GM21717 (cell line): ENCODE measurements at regions not wholly inside any gene's neighbourhood (a gene's known extent, or its start where the extent isn't known, plus 50 kb on each side); places are given as distances from the start of the nearest gene placed in this dataset.

ENCODE experiments used
- ATAC-seq: cut with Tn5 transposase; IDR thresholded peaks from one replicate; pipeline ENCODE4 v1.9.1; 2021; ENCODE audit warnings: mild to moderate bottlenecking, moderate library complexity; ENCODE audit not compliant: unreplicated experiment

DNA sequence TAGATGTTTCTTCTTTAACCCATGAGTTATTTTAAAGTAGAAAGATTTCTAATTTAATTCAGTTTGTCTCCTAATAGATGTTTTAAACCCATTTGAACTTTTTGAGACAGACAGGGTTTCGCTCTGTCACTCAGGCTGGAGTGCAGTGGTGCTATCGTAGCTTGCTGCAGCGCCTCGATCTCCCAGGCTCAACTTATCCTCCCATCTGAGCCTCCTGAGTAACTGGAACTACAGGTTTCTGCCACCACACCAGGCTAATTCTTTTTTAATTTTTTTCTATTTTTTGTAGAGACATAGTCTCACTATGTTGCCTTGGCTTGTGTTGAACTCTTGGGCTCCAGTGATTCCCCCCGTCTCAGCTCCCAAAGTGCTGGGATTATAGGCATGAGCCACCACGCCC, 53.0 kb upstream of the RAB18 start:
- ATAC-seq: no peak

DNA sequence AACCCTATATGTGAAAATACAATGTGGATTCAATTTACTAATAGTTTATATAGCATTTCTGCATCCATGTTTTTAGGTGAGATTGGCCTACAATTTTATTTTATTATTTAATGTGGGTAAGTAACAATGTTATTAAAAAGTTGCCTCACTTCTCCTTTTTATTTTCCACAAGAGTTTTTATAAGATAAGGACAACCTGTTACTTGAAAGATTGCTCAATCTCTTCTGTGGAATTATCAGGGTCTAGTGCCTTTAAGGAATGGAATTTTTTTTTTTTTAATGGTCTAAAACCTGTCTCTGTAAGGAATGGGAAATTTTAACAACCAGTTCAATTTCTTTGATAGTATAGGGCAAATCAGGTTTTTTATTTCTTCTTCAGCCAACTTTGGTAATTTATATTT, 53.9 kb upstream of the RAB18 start:
- ATAC-seq: no peak

DNA sequence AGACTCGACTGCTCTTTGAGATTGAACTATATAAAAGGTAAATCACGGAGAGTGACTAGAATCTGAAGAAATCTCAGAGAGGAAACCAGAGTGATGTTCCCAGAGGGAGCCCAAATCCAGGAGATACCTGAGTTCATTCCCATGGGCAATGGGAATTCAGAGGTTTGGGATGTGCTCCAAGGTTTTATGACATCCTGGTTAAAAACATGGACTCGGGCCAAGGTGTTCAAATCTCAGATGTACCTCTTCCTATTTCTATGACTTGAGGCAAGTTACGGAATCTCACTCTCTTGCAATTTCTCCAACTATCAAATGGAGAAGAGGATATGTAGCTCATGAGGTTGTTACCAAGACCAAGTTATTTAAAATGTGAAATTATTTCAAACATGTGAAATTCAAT, 54.5 kb upstream of the RAB18 start:
- ATAC-seq: no peak

DNA sequence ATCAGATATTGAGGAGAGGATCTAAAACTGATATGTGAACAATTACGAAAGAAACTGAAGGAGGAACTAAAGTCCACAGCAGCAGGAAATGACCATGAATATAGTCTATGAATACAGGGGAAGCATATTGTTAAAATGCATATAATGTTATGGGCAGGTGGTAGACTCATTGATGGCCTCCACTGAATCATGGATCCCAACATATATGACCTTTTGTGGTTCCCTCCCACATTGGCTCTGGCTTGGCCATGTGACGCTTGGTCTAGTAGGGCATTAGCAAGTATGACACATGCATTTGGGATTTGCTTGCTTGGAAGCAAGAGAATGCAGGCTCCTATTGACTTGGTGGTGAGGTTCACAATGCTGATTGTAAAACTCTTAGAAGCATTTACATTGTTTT, 55.2 kb upstream of the RAB18 start:
- ATAC-seq: no peak

DNA sequence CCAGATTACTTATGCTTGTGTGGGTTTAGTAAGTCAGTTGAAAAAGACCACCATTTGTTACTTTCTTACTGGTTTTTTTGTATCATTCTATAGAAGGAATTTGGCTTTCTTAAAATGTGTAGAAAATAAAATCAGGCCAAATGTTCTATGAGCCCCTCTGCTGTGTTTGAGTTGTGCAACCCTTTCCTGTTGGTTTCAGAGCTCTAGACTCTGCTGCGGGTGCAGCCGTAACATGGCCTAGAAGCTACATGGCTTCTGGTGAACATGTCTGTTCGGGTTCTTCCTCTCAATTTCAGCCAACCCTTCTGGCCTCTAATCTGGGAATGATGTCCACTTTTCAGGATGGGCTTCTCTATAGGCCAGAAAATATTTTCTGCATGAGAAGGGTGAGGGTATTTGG, 56.6 kb upstream of the RAB18 start:
- ATAC-seq: no peak

DNA sequence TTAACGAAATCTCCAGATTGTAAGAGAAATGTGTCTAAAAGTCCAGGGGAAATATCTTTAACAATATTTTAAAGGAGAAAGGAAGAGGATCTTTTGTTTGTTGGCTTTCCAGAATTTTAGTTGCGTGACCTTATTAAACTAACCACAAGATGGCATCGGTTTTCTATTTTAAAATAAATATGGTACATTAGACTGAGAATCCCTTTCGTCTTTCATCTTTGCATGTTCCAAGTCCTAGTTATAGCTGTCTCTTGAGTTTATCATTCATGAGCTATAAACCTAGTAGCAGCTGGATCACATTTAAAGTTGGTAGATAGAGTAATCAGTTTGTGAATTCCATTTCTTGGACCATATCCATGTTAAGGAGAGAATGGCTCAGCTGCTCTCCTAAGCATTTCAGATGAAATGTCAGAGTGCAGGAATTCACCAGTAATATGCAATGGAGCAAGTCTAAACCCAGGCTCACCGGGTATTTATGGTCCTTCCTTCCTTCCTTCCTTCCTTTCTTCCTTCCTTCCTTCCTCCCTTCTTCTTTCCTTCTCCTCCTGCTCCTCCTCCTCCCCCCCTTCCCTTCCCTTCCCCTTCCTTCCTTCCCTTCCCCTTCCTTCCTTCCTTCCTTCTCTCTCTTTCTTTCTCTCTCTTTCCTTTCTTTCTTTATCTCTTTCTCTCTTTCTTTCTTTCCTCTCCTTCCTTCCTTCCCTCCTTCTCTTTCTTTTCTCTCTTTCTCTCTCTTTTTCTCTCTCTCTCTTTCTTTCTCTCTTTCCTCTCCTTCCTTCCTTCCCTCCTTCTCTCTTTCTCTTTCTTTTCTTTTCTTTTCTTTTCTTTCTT, 57.8 kb upstream of the RAB18 start:
- no peak for ATAC-seq

DNA sequence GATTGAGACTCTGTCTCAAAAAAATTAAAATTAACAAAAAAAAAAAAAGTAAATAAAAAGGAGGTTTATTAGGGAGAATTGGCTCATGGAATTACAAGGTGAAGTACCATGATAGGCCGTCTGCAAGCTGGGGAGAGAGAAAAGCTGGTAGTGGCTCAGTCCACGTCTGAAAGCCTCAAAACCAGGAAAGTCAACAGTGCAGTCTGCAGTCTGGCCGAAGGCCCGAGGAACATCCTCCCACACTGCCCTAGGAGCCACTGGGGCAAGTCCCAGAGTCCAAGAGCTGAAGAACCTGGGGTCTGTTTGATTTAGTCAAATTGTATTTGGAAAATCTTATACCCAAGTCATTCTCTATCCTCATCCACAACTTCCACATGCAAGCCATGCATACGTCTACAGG, 59.0 kb upstream of the RAB18 start:
- no peak for ATAC-seq

DNA sequence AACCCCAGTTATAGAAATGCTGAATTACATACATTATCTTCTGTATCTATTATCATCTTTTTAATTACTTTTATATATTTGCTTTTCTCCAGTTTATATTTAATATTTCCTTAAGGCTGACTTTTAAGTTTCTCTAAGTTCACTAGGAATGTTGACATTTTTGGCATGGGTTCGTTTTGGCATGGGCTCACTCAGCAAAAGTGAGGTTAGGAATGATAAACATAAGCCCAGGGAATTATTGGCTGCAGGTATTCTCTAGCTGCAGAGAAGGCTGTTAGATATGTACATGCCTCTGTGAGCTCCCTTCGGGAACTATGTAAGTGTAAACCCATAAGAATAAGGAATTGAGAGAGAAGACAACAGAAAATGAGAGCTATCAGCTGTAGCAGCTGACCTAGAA, 63.6 kb upstream of the RAB18 start:
- no peak for ATAC-seq

DNA sequence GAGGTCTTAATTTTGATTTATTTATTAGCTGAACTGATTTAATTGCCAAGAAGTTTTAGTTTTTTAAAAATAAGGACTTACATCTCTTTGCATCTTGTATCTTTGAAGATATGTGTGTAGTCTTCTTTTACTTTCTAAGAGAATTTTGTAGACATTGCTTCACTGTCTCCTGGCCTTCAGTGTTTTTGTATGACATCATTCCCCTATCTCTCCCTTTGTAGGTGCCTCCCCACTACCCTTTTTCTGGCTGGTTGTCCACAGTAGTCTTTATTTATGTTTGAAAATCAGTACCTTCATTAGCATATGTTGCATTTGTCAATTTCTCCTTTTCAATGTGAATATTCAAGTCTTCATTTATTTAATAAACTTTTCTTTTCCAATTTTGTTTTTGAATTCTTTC, 64.1 kb upstream of the RAB18 start:
- ATAC-seq: no peak

DNA sequence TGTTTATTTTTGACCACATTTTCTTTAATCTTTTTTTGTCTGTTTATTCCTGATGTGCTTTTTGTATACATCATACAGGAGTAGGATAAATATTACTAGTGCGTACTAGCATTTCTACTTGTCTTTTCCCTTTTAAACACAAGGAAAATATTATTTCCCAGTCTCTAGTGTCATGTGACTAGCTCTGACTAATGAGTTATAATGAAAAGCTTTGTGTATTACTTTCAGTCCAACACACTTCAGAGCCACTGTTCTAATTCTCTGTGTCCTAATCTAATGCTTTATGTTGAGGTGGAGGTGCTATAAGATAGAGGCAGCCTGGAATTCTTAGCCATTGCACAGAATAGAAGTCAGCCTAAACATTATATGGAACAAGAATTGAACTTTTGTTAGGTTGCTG, 65.0 kb upstream of the RAB18 start:
- ATAC-seq: no peak

DNA sequence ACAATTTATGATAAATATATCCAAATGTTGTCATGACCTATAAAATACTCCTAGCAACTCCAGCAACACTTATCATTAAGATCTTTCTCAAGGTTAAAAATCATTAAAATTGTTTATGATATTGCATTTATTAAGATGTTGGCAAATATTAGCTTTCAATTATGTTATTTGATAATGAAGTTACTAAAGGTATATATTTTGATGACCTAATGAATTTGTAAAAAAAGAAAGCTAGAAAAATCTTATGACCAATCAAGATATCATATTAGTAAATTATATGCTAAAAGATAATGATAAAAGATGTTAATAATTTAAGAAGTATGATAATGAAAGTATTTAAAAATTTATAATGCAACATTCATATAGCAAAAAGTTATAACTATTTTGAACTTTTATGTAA, 66.3 kb upstream of the RAB18 start:
- no peak for ATAC-seq

DNA sequence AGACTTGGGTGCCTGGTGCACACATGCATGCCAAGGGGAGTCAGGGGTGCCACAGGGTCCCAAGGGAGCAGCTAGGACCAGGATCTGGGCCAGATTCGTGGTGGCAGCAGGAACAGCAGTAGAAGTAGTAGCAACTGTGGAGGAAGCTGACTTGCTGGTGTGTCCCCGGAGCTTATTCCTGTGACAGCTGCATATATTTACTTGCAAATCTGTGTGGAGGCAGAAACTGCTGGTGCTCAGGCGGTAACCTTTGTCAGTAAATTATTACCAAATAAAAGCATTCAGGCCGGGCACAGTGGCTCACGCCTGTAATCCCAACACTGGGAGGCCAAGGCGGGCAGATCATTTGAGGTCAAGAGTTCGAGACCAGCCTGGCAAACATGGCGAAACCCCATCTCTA, 67.4 kb upstream of the RAB18 start:
- ATAC-seq: no peak

DNA sequence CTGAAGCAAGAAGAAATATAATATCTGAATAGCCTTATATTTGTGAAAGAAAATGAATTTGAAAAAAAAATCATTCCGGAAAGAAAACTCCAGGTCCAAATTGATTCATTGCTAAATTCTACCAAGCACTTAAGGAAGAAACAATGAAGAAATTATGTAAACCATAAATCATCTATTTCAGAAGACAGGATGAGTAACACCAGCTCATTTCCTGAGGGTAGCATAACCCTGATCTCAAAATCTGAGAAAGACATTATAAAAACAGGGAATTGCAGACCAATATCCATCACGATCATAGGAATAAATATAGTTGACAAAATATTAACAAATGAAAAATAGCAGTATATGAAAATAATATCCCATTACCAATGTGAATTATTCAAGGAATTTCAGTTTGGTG, 70.1 kb upstream of the RAB18 start:
- no peak for ATAC-seq

DNA sequence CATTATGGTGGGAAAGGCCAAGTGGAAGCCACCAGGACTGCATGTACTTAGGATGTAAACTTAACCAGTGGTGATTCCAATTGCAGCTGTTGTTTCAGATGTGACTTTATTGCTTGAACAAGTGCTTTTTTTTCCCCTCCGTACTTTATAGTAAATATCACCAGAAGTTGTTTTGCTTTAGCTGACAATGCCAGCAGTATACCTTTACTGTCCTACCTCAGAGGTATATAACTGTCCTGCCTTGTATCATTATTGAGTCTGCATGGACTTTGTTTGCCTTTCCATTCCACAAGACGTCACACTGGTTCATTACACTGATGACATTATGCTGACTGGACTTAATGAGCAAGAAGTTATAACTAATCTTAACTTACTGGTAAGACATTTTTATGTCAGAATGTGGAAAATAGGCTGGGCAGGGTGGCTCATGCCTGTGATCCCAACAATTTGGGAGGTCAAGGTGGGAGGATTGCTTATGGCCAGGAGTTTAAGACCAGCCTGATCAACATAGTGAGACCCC, 77.1 kb upstream of the RAB18 start:
- no peak for ATAC-seq

DNA sequence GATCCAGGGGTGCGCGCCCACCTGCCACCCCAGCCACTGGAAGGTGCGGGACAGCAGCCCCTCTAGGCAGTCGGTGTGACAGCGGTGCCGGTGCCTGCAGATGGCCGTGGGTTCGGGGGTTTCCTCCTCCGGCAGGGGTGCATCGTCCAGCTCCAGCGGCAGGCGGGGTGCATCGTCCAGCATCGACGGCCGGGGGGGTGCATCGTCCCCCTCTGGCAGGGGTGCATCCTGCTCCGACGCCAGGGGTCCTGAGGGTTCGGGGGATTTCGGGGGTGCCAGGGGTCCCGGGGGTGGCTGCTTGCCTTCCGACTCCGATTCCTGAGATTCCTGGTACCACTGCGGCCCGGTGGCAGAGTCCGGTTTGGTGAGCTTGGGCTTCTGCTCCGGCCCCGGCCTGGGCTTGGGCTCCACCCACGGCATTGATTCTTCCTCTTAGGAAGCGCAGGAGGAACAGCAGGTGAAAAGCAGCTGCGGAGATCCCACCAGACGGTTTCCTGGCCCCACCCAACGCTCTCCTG, 90.2 kb upstream of the RAB18 start:
- ATAC-seq: no peak

DNA sequence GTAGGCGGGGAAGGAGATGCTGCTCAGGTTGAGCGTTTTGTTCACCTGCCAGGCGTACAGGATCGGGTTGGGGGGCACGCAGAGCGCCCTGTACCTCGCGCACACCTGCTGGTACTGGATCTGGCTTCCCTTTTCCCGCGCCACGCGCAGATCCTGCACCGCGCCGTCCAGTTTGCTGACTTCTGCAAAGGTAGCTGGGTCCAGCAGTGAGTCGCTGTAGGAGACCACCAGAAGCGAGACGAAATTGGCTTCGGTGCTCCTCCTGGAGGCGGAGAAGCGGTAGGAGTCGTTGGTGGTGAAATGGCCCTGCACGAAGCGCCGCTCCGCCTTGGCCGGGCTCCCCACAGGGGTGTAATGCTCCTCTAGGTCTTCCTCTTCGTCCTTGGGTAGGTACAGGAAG, 90.7 kb upstream of the RAB18 start:
- no peak for ATAC-seq

DNA sequence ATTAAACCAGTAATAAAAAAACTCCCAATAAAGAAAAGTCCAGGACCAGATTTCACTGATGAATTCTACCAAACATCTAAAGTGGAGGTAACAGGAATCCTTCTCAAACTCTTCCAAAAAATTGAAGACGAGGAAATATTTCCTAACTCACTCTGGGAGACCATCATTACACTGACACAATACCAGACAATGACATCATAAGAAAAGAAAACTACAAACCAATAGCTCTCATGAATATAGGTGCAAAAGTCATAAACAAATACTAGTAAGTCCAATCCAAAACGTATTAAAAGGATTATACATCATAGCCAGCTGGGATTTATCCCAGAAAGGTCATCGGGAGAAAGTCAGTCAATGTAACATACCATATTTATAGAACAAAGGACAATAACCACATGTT, 94.0 kb upstream of the RAB18 start:
- no peak for ATAC-seq

DNA sequence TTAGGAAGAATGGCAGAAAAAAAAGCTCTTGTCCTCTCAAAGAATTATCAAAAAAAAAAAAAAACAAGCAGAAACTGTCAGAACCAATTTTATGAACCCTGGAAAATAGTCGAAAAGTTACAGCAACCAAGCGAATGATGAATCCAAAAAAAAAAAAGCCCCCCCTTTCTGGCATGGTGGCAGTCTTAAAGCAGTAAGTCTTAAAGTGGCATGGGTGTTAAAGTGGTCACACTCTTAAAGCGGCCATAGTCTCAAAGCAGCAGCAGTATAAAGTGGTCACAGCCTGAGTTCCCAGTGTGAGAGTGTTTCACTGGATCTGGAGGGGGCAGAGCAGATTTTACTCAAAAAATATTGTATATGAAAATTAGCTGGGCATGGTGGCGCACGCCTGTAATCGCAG, 96.8 kb upstream of the RAB18 start:
- no peak for ATAC-seq

DNA sequence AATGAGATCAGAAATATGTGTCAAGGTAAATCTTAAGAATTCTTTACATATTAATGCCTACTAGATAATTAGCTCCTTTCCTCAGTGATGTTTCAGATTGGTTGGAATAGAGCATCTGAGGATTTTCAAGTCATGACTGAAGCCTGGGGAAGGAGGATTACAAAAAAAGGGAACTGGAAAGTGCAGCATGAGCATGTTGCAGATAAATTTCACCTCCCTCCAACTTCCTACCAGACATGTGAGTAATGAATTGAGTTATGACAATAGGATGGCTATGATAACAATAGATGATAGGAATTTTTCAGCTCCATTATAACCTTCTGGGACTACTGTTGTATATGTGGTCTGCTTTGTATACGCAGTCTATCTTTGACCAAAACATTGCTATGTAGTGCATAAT, 104.2 kb upstream of the RAB18 start:
- ATAC-seq: no peak

DNA sequence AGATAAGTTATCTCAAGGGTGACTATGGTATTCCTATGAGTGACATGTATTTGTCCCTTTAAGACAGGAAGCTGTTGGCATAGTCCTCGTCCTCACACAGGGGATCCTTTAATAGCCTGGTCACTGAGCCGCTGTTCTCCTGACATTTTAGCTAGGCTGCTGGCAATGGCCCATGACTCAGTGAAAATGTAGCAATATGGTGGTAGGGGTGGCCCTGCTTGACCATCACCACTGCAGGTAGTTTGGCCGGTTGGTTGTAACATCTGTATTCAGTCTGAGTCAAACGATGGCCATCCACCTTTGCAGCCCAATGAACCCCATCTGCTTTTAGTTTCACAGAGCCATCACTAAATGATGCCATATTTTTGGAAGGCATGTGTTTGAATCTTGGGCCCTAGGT, 110.1 kb upstream of the RAB18 start:
- ATAC-seq: no peak

DNA sequence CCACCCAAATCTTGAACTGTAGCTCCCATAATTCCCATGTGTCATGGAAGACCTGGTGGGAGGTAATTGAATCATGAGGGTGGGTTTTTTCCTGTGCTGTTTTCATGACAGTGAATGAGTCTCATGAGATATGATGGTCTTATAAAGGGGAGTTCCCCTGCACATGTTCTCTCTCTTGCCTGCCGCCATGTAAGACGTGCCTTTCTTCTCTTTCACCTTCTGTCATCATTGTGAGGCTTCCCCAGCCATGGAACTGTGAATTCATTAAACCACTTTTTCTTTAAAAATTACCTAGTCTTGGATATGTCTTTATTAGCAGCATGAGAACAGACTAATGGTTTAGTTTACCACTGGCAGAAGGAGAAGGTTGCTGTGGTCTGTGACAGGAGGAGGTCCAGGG, 111.5 kb upstream of the RAB18 start:
- no peak for ATAC-seq

DNA sequence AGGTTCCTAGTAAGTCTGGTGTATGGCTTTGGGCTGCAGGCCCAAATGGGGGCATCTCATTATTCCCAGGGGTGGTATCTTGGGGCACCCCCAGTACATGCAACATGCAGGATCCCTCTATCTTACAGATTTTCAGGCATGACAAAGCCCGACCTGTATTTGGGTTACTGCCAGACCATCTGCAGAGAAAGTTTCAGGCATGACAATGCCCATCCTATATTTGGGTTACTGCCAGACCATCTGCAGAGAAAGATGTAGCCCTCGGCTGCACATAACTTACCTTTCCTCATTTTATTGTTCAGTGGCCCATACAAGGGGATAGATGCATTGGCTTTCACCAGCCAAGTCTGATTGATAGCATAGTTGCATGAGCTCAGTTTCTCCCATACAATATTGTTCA, 112.2 kb upstream of the RAB18 start:
- ATAC-seq: no peak

DNA sequence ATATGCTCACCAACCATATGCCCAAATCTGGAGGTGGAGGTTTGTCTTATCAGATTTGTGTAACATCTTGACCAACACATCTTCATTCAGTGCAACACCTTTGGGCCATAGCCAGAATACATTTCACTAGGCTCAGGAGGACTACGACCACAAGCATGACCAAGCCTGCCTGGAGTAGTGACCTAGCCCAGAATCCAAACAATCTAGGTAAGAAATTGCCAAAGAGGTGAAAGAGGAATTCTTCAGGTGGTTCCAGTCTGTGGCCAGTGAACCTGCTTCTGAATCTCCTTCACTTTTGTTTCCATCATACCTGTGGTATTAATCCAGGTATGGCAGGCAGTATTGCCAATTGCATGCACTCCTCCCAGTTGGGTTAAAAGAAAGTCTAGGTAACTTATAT, 112.8 kb upstream of the RAB18 start:
- ATAC-seq: no peak
